ENCODE measurements at regions not wholly inside any gene's neighbourhood (a gene's known extent, or its start where the extent isn't known, plus 50 kb on each side); places are given as distances from the start of the nearest gene placed in this dataset.

DNA sequence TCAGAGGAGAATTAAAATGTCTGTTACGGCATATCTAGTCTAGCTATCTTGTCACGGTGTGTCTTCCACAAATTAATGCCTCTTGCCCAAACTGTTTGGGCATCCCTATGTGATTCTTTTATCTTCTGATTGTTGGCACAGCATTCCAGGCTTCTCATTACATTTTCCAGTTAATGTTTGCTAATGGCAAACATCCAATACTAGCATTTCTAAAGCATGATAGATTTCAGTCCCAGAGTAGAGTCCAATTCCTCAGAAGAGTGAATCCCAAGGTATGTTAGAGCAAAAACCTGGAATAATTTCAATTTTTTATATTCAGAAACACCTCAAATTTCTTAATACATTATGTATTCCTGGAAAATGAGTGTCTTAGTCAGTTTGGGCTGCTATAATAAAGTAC, 684.5 kb upstream of the SLITRK1 start:
- in situ Hi-C loops (cut with MboI; ENCODE audit: low sequenced_read_pairs, unreplicated experiment): no loop called here
- TF ChIP-seq, protein P1, sequence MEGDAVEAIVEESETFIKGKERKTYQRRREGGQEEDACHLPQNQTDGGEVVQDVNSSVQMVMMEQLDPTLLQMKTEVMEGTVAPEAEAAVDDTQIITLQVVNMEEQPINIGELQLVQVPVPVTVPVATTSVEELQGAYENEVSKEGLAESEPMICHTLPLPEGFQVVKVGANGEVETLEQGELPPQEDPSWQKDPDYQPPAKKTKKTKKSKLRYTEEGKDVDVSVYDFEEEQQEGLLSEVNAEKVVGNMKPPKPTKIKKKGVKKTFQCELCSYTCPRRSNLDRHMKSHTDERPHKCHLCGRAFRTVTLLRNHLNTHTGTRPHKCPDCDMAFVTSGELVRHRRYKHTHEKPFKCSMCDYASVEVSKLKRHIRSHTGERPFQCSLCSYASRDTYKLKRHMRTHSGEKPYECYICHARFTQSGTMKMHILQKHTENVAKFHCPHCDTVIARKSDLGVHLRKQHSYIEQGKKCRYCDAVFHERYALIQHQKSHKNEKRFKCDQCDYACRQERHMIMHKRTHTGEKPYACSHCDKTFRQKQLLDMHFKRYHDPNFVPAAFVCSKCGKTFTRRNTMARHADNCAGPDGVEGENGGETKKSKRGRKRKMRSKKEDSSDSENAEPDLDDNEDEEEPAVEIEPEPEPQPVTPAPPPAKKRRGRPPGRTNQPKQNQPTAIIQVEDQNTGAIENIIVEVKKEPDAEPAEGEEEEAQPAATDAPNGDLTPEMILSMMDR (IDR thresholded peaks at IDR 0.05; ENCODE audit: borderline replicate concordance, control extremely low read depth, extremely low read depth, insufficient read depth, missing control alignments): no peak
- DNase-seq (ENCODE audit: low spot score): no peak

DNA sequence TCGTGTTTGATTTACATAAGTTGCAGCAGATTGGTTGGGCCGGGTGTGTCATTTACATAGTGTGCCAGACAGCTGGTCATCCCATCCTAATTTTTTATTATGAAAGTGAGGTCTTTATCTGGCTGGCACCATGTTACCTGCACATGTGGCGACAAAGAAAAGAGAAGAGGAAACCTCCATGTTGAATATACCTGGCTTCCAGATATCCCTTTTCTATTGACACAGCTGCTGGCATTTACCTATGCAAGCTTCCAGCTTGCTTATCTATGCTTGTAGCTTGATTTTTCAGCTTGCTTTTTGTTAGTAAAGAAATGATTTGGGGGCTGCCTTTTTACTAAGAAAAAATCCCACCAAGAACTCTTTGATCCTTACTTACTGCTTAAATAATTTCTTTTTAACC, 681.3 kb upstream of the SLITRK1 start:
- in situ Hi-C loops (cut with MboI; ENCODE audit: low sequenced_read_pairs, unreplicated experiment): no loop called here
- TF ChIP-seq, protein P1 (IDR thresholded peaks at IDR 0.05; ENCODE audit: borderline replicate concordance, control extremely low read depth, extremely low read depth, insufficient read depth, missing control alignments): no peak
- DNase-seq (ENCODE audit: low spot score): no peak

GRCh38 chr13:84553227-84553626, 671.0 kb upstream of the SLITRK1 start:
- TF ChIP-seq, protein P1 (IDR thresholded peaks at IDR 0.05; ENCODE audit: borderline replicate concordance, control extremely low read depth, extremely low read depth, insufficient read depth, missing control alignments): no peak
- in situ Hi-C loops (cut with MboI; ENCODE audit: low sequenced_read_pairs, unreplicated experiment): no loop called here
- DNase-seq (ENCODE audit: low spot score): no peak

DNA sequence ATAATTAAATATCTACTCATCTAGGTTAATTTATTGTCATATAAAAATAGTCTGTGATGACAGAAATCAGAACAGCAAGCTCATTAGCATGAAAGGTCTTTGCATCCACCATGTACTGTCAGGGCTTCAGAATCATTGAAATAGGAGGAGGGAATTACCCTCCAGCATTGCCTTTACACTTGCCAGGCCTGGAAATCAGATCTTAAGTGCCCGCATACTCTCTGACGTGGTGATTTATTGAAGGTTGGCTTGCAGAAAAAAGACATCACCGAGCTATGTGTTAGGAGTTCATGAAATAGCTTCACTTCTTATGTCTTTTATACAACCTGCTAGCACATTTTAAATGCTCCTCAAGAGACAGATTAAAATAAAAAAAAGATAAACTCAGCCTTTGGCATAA, 661.7 kb upstream of the SLITRK1 start:
- TF ChIP-seq, protein P1 (IDR thresholded peaks at IDR 0.05; ENCODE audit: borderline replicate concordance, control extremely low read depth, extremely low read depth, insufficient read depth, missing control alignments): no peak
- no peak for DNase-seq (ENCODE audit: low spot score)

GRCh38 chr13:84542348-84542747, 660.1 kb upstream of the SLITRK1 start:
- no peak for DNase-seq (ENCODE audit: low spot score)
- in situ Hi-C loops (cut with MboI; ENCODE audit: low sequenced_read_pairs, unreplicated experiment): no loop called here
- TF ChIP-seq, protein P1 (IDR thresholded peaks at IDR 0.05; ENCODE audit: borderline replicate concordance, control extremely low read depth, extremely low read depth, insufficient read depth, missing control alignments): no peak

More for the DNA sequence above, 661.7 kb upstream of the SLITRK1 start:
- in situ Hi-C loops (cut with MboI; ENCODE audit: low sequenced_read_pairs, unreplicated experiment): no loop called here

DNA sequence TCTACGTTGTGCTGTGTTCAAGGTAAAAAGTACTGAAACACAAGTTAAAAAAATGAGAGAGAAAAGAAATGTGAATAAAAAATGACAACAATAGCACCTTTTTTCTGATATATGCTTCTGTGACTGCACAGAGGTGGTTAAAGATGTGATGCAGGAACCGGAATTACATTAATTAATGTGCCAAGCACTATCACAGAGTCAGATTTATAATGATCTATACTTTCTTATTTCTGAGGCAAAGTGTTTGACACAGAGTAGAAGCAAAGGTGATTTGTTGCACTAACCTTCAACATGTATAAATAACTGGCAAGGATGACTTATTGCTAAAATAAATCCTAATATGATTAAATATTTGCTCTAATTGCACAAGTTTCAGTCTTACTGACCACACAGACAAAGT, 654.6 kb upstream of the SLITRK1 start:
- in situ Hi-C loops (cut with MboI; ENCODE audit: low sequenced_read_pairs, unreplicated experiment): no loop called here
- TF ChIP-seq, protein P1 (IDR thresholded peaks at IDR 0.05; ENCODE audit: borderline replicate concordance, control extremely low read depth, extremely low read depth, insufficient read depth, missing control alignments): no peak
- no peak for DNase-seq (ENCODE audit: low spot score)

Data from GM13976 (cell line).